HL-60 (cell line): ENCODE measurements at regions not wholly inside any gene's neighbourhood (a gene's known extent, or its start where the extent isn't known, plus 50 kb on each side); places are given as distances from the start of the nearest gene placed in this dataset.
"Not testable (repeated sequence)": the region's sequence is repeated elsewhere in the genome, so short reads cannot be mapped to it uniquely, and the experiment has no call there.

Experiments used
- DNase-seq, 2 experiments: peaks; one replicate each; pipeline ENCODE4 v3.0.0-alpha.2; 2010 to 2020; ENCODE audit warnings: low read depth in 1 of 2, low spot score in 1 of 2
- H3K27ac ChIP-seq: fragments of 250-450 bp; sonication (Bioruptor Pico); replicated peaks from 2 replicates; pipeline ENCODE4 v1.5.1; 2020; ENCODE audit warnings: mild to moderate bottlenecking, moderate library complexity
- H3K27me3 ChIP-seq: fragments of 250-450 bp; sonication (Bioruptor Pico); 2 replicates; pipeline ENCODE4 v1.5.1; 2021; ENCODE audit warnings: mild to moderate bottlenecking, moderate library complexity; ENCODE audit not compliant: insufficient read depth, poor library complexity, severe bottlenecking
- H3K4me3 ChIP-seq: replicated peaks from 2 replicates; pipeline ENCODE4 v1.5.1; 2011; ENCODE audit warnings: mild to moderate bottlenecking, control low read depth, low read length; ENCODE audit not compliant: insufficient read depth
- GABPA ChIP-seq: IDR thresholded peaks from 2 replicates; pipeline ENCODE4 v1.6.1; 2012; ENCODE audit warnings: low read depth
- POLR2AphosphoS5 ChIP-seq: IDR thresholded peaks from 2 replicates; pipeline ENCODE4 v1.6.1; 2012; ENCODE audit warnings: low read depth
- REST ChIP-seq: IDR thresholded peaks from 2 replicates; pipeline ENCODE4 v1.6.1; 2012; ENCODE audit warnings: low read depth; ENCODE audit not compliant: insufficient replicate concordance
- SPI1 ChIP-seq: IDR thresholded peaks from 2 replicates; pipeline ENCODE4 v1.6.1; 2012; ENCODE audit warnings: low read depth, mild to moderate bottlenecking, borderline replicate concordance
- TF ChIP-seq, protein P1 (sequence below): IDR thresholded peaks from one replicate; pipeline ENCODE4 v1.5.1; 2011; ENCODE audit warnings: low read length, control low read depth, inconsistent platforms; ENCODE audit not compliant: insufficient read depth

DNA sequence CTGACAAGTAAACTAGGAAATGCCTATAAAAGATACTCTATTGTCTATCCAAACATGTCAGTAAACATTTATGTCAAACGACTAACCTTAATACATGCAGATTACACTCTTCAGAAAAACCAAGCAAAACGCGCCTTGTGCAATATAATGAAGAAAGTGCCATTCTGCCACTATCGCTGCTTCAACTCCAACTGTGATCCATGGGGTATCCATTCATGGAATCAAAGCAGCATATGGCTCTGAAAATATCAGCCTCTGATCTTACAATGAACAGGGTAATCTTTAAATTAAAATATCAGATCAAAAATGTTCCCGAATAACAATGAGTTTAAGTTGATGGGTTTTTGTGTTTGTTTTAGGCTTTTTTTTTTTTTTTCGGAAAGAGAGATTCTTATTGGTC lies 105.5 kb upstream of the SETMAR start:
- Histone ChIP-seq H3K4me3 (no peak overlapping the region), H3K27me3 (no peaks in the 10 kb centered on the region), H3K27ac (no peak overlapping the region)
- DNase-seq, result no peak
- no peak for TF ChIP-seq REST
- TF ChIP-seq GABPA, result no peak
- TF ChIP-seq POLR2AphosphoS5, result no peak

DNA sequence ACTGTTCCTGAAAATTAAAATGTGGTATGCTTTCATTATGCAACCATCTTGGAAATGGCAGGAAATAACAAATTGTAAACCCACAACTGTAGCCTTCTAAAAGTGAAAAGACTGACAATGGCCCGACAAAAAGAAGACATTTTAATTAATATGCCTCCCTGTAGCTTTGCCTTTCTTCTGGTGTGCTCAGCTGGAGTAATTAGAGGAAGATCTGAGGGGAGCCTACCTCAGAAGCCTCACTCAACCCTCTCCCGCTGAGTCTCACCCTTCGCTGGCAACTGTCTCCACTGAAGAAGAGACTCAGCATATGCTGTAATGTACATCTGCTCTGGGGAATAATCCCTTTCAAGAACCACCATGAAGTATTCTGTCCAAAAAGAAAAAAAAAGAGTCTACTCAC lies 104.7 kb upstream of the SETMAR start:
- Histone ChIP-seq H3K27ac (no peak overlapping the region), H3K4me3 (no peak overlapping the region), H3K27me3 (no peaks in the 10 kb centered on the region)
- TF ChIP-seq POLR2AphosphoS5 (no peak), GABPA (no peak), SPI1 (no peak), REST (no peak)
- TF ChIP-seq, protein P1, sequence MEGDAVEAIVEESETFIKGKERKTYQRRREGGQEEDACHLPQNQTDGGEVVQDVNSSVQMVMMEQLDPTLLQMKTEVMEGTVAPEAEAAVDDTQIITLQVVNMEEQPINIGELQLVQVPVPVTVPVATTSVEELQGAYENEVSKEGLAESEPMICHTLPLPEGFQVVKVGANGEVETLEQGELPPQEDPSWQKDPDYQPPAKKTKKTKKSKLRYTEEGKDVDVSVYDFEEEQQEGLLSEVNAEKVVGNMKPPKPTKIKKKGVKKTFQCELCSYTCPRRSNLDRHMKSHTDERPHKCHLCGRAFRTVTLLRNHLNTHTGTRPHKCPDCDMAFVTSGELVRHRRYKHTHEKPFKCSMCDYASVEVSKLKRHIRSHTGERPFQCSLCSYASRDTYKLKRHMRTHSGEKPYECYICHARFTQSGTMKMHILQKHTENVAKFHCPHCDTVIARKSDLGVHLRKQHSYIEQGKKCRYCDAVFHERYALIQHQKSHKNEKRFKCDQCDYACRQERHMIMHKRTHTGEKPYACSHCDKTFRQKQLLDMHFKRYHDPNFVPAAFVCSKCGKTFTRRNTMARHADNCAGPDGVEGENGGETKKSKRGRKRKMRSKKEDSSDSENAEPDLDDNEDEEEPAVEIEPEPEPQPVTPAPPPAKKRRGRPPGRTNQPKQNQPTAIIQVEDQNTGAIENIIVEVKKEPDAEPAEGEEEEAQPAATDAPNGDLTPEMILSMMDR, result no peak
- DNase-seq, result no peak

DNA sequence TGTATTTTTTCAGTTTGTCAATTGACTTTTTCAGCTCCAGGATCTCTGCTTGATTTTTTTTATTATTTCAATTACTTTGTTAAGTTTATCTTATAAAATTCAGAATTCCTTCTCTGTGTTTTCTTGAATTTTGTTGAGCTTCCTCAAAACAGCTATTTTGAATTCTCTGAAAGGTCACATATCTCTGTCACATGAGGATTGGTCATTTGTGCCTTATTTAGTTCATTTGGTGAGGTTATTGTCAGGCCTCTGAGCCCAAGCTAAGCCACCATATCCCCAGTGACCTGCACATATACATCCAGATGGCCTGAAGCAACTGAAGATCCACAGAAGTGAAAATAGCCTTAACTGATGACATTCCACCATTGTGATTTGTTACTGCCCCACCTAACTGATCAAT lies 98.4 kb upstream of the SETMAR start:
- H3K4me3 ChIP-seq, H3K27me3 ChIP-seq, H3K27ac ChIP-seq, DNase-seq: not testable (repeated sequence)

DNA sequence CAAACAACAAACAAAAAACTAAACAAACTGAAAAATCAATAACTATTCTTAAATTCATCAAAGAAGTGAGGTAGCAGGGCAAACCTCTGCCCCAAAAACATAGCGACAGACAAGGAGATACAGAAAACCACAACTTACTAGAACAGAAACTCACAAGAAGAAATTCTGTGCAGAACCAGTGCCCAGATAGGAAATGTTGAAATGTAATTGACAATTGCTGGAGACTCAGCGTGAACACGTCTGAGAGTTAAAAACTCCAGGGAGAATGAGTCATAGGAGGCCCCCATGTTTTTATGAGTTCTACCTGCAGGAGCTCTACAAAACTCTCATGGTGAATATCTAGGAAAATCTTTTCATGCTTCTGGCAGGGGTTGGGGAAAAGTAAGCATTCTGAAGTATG lies 95.5 kb upstream of the SETMAR start:
- H3K4me3 ChIP-seq, result no peak overlapping the region
- DNase-seq, result no peak
- no peak for TF ChIP-seq REST
- no peaks in the 10 kb centered on the region for H3K27me3 ChIP-seq
- no peak overlapping the region for H3K27ac ChIP-seq

DNA sequence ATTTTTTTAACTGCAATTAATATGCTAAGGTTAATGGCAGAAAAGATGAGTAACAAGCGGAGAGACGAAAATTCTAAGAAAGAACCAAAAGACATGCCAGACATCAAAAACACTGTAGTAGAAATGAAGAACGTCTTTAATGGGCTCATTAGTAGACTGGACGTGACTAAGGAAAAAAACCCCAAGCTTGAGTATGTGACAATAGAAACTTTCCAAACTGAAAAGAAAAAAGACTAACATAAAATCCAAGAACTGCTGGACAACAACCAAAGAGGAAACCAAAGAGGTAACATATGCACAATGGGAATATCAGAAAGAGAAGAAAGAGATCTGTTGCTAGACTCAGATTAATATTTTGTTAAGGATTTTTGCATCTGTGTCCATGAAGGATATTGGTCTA lies 94.6 kb upstream of the SETMAR start:
- Histone ChIP-seq H3K27ac (no peak overlapping the region), H3K27me3 (no peaks in the 10 kb centered on the region), H3K4me3 (no peak overlapping the region)
- no peak for DNase-seq
- TF ChIP-seq REST (no peak), GABPA (no peak), POLR2AphosphoS5 (no peak), SPI1 (no peak)
- TF ChIP-seq, protein P1, result no peak
